ENCODE measurements at regions not wholly inside any gene's neighbourhood (a gene's known extent, or its start where the extent isn't known, plus 50 kb on each side); places are given as distances from the start of the nearest gene placed in this dataset.

DNA sequence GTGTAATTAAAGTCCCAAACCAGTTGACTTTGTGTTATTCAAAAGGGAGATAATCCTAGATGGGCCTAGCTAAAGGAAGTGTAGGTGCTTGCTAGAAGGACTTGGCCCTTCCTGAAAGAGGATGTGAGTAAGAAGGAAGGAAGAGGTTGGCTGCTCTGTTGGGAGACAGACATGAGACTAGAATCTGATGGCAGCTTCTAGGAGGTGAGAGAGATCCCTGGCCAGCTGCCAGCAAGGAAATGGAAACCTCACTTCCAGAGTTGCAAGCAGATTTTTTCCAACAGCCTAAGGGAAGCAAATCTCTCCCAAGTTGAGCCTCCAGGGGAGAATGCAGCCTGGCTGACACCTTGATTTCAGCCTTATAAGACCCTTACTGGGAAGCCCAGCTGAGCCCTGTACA, 368.4 kb upstream of the ZMIZ1 start:
- DNase-seq = peak; percentile 43
- Histone ChIP-seq H3K9me3 (replicated peaks) (no peaks in the 10 kb centered on the region), H3K4me3 (no peak overlapping the region), H3K36me3 (no peaks in the 10 kb centered on the region), H3K27me3 (ENCODE audit: low read depth) (no peaks in the 10 kb centered on the region), H3K27ac (replicated peaks) (no peak overlapping the region), H3K4me1 (peaks cover 15% of the 10 kb centered on the region)
- no peak for TF ChIP-seq CTCF (IDR thresholded peaks at IDR 0.05; ENCODE audit: borderline replicate concordance)
- intact Hi-C loops (cut with micrococcal nuclease) = no loop called here

GRCh38 chr10:78700816-78701520, 367.8 kb upstream of the ZMIZ1 start:
- DNase-seq = no peak
- H3K27me3 ChIP-seq (ENCODE audit: low read depth) = no peaks in the 10 kb centered on the region
- no peaks in the 10 kb centered on the region for H3K9me3 ChIP-seq (replicated peaks)
- H3K27ac ChIP-seq (replicated peaks) = no peak overlapping the region
- intact Hi-C loops (cut with micrococcal nuclease) = no loop called here
- H3K36me3 ChIP-seq = no peaks in the 10 kb centered on the region
- H3K4me1 ChIP-seq = peaks cover 15% of the 10 kb centered on the region
- no peak overlapping the region for H3K4me3 ChIP-seq
- TF ChIP-seq CTCF (IDR thresholded peaks at IDR 0.05; ENCODE audit: borderline replicate concordance) = no peak

GRCh38 chr10:78702186-78702585, 366.6 kb upstream of the ZMIZ1 start:
- TF ChIP-seq CTCF (IDR thresholded peaks at IDR 0.05; ENCODE audit: borderline replicate concordance) = no peak
- Histone ChIP-seq H3K4me1 (peaks cover 15% of the 10 kb centered on the region), H3K36me3 (no peaks in the 10 kb centered on the region), H3K4me3 (no peak overlapping the region), H3K27ac (replicated peaks) (no peak overlapping the region), H3K27me3 (ENCODE audit: low read depth) (no peaks in the 10 kb centered on the region), H3K9me3 (replicated peaks) (no peaks in the 10 kb centered on the region)
- DNase-seq = no peak
- intact Hi-C loops (cut with micrococcal nuclease) = no loop called here

DNA sequence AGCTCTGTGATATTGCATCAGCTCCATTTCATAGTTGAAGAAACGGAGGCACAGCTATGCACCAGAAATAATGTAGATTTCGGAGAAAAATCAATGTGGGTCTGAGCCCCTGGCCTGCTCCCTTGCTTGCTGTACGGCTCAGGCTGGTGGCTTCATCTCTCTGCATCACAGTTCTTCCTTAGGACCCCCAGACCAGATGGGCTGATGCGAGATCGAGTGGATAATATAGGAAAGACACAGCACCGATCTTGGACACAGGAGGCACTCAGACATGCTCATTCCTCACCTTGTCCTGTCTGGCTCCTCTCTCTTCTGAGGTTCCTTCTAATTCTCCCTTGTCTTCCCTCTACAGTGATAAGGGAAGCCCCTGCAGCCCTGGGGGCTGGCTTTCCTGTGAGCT, 365.9 kb upstream of the ZMIZ1 start:
- no peaks in the 10 kb centered on the region for H3K9me3 ChIP-seq (replicated peaks)
- no peak overlapping the region for H3K4me3 ChIP-seq
- no peak overlapping the region for H3K27ac ChIP-seq (replicated peaks)
- H3K27me3 ChIP-seq (ENCODE audit: low read depth) = no peaks in the 10 kb centered on the region
- DNase-seq = no peak
- H3K4me1 ChIP-seq = peaks cover 15% of the 10 kb centered on the region
- no peaks in the 10 kb centered on the region for H3K36me3 ChIP-seq
- no peak for TF ChIP-seq CTCF (IDR thresholded peaks at IDR 0.05; ENCODE audit: borderline replicate concordance)
- intact Hi-C loops (cut with micrococcal nuclease) = no loop called here

- Histone ChIP-seq H3K4me1 (peaks cover 15% of the 10 kb centered on the region), H3K36me3 (no peaks in the 10 kb centered on the region), H3K9me3 (replicated peaks) (no peaks in the 10 kb centered on the region), H3K27me3 (ENCODE audit: low read depth) (no peaks in the 10 kb centered on the region), H3K4me3 (no peak overlapping the region), H3K27ac (replicated peaks) (no peak overlapping the region)
- intact Hi-C loops (cut with micrococcal nuclease) = no loop called here
- DNase-seq = no peak
- TF ChIP-seq CTCF (IDR thresholded peaks at IDR 0.05; ENCODE audit: borderline replicate concordance) = no peak
Measured at GRCh38 chr10:78703593-78703992, 365.2 kb upstream of the ZMIZ1 start.
